NCI-H460 (cell line): ENCODE measurements at regions not wholly inside any gene's neighbourhood (a gene's known extent, or its start where the extent isn't known, plus 50 kb on each side); places are given as distances from the start of the nearest gene placed in this dataset.

Experiments used
- DNase-seq: peaks from one replicate; pipeline ENCODE4 v3.0.0-alpha.2; 2016; ENCODE audit warnings: low read depth; ENCODE audit errors: extremely low read depth
- small RNA-seq, 2 experiments: library from RNA; depleted of rRNA; stranded (forward); fragments of <200 nt; gene quantifications; one replicate each; pipeline ENCODE3, GENCODE V24; 2014

- DNase-seq: no peak
These were observed 51.2 kb upstream of the ARHGAP20 start for GRCh38 chr11:110763249-110764011.

- no peak for DNase-seq
These were observed 50.4 kb upstream of the ARHGAP20 start for GRCh38 chr11:110762590-110762989.

Small RNA genes lying in the stretch of these regions (small RNA-seq; reads per million reads assigned to genes)
- gene AP002963.1 (0 reads per million in 2 experiments), gene RNA5SP350 (0 to 0.06 reads per million in 2 experiments)
